H1 (cell line): ENCODE measurements at regions not wholly inside any gene's neighbourhood (a gene's known extent, or its start where the extent isn't known, plus 50 kb on each side); places are given as distances from the start of the nearest gene placed in this dataset.

Source experiments
- CTCF ChIA-PET: fragments of 300-600 bp; sonication (Branson Sonifier 250); formaldehyde crosslinking; loops from one replicate; lab custom pipeline; 2021; ENCODE audit not compliant: partially characterized antibody; lab: Charles Lee
- POLR2A ChIA-PET: fragments of 300-600 bp; sonication (Branson Sonifier 250); formaldehyde crosslinking; loops from one replicate; lab custom pipeline; 2021; ENCODE audit warnings: inconsistent platforms; ENCODE audit not compliant: partially characterized antibody; lab: Charles Lee
- DNase-seq, 2 experiments: peaks; one replicate each; pipeline versions ENCODE4 v3.0.0 to v3.0.0-alpha.2; 2010 to 2022; ENCODE audit warnings: low spot score in 2 of 2, low read depth in 1 of 2, mixed read lengths in 1 of 2
- FAIRE-seq: peaks from 2 replicates; lab custom pipeline; 2011; peaks lifted over from hg19 to GRCh38; lab: Jason Lieb, UNC
- H2AFZ ChIP-seq: 2 replicates; pipeline ENCODE4 v1.8.1; 2012; ENCODE audit warnings: low read length, inconsistent platforms
- H2AK5ac ChIP-seq: 2 replicates; pipeline ENCODE4 v1.6.1; 2013; ENCODE audit warnings: low read depth, low read length
- H2BK120ac ChIP-seq: replicated peaks from 2 replicates; pipeline ENCODE3; 2013; ENCODE audit warnings: low read depth, low read length, inconsistent platforms
- H2BK12ac ChIP-seq: 2 replicates; pipeline ENCODE4 v1.6.1; 2013; ENCODE audit warnings: low read depth, low read length
- H2BK15ac ChIP-seq: 2 replicates; pipeline ENCODE4 v1.6.1; 2013; ENCODE audit warnings: low read length
- H2BK20ac ChIP-seq: 2 replicates; pipeline ENCODE4 v1.6.1; 2013; ENCODE audit warnings: low read length
- H2BK5ac ChIP-seq: 2 replicates; pipeline ENCODE4 v1.6.1; 2013; ENCODE audit warnings: low read depth, low read length
- H3K14ac ChIP-seq: 2 replicates; pipeline ENCODE4 v1.6.1; 2013; ENCODE audit warnings: inconsistent platforms; ENCODE audit not compliant: insufficient read length
- H3K18ac ChIP-seq: 2 replicates; pipeline ENCODE4 v1.6.1; 2013; ENCODE audit warnings: low read length; ENCODE audit errors: extremely low read depth
- H3K23ac ChIP-seq: 2 replicates; pipeline ENCODE4 v1.6.1; 2013; ENCODE audit warnings: inconsistent platforms; ENCODE audit not compliant: insufficient read length
- H3K23me2 ChIP-seq: 2 replicates; pipeline ENCODE4 v1.6.1; 2013; ENCODE audit warnings: low read depth, low read length
- H3K27ac ChIP-seq: 2 replicates; pipeline ENCODE4 v1.6.1; 2011; ENCODE audit warnings: low read depth, low read length, inconsistent platforms
- H3K27me3 ChIP-seq, 4 experiments: replicated peaks in 1 of 4; 1 replicate in 1 of 4; 2 replicates in 3 of 4; pipeline versions ENCODE4 v1.6.1 to v1.8.1; 2011 to 2013; ENCODE audit warnings: low read length in 3 of 4, mild to moderate bottlenecking in 3 of 4, inconsistent platforms in 2 of 4, mixed read lengths in 2 of 4, moderate library complexity in 1 of 4; ENCODE audit not compliant: control insufficient read depth in 3 of 4, insufficient read depth in 3 of 4; ENCODE audit errors: extremely low read depth in 1 of 4
- H3K36me3 ChIP-seq, 4 experiments: 2 replicates each; pipeline versions ENCODE4 v1.6.1 to v1.8.1; 2011 to 2013; ENCODE audit warnings: mild to moderate bottlenecking in 4 of 4, low read length in 3 of 4, moderate library complexity in 2 of 4, control low read depth in 1 of 4, inconsistent platforms in 1 of 4; ENCODE audit not compliant: insufficient read depth in 4 of 4, control insufficient read depth in 2 of 4
- H3K4ac ChIP-seq: replicated peaks from 2 replicates; pipeline ENCODE3; 2013; ENCODE audit warnings: low read length, low read depth, mixed read lengths, inconsistent platforms; ENCODE audit not compliant: insufficient read length
- H3K4me1 ChIP-seq, 4 experiments: replicated peaks in 1 of 4; 1 replicate in 1 of 4; 2 replicates in 3 of 4; pipeline versions ENCODE4 v1.6.1 to v1.8.1; 2011 to 2013; ENCODE audit warnings: low read length in 3 of 4, inconsistent platforms in 2 of 4, mixed read lengths in 1 of 4; ENCODE audit not compliant: insufficient read depth in 4 of 4, control insufficient read depth in 3 of 4
- H3K4me2 ChIP-seq, 2 experiments: 2 replicates each; pipeline versions ENCODE4 v1.6.1 to v1.8.1; 2011 to 2013; ENCODE audit warnings: low read depth in 2 of 2, low read length in 2 of 2, control low read depth in 1 of 2, inconsistent platforms in 1 of 2, mild to moderate bottlenecking in 1 of 2; ENCODE audit not compliant: insufficient read depth in 1 of 2
- H3K4me3 ChIP-seq, 4 experiments: fragments of 200-600, 300-600 bp in 1 of 4; sonication (generic), shearing (Covaris generic), sonication (Bioruptor Twin) in 1 of 4; 2 replicates each; pipeline versions ENCODE4 v1.5.1 to v1.8.1; 2011 to 2016; ENCODE audit warnings: low read length in 4 of 4, low read depth in 3 of 4, control low read depth in 2 of 4, inconsistent platforms in 2 of 4, mild to moderate bottlenecking in 2 of 4, mixed read lengths in 1 of 4, moderate library complexity in 1 of 4; ENCODE audit not compliant: insufficient read depth in 2 of 4; ENCODE audit errors: extremely low read depth in 1 of 4
- H3K56ac ChIP-seq: replicated peaks from 2 replicates; pipeline ENCODE3; 2013; ENCODE audit warnings: low read depth, mild to moderate bottlenecking, mixed read lengths, low read length, inconsistent platforms; ENCODE audit not compliant: insufficient read length
- H3K79me1 ChIP-seq: 2 replicates; pipeline ENCODE4 v1.6.1; 2013; ENCODE audit warnings: low read depth, low read length, control low read depth
- H3K79me2 ChIP-seq, 2 experiments: 2 replicates each; pipeline versions ENCODE4 v1.6.1 to v1.8.1; 2012 to 2013; ENCODE audit warnings: low read length in 2 of 2, mild to moderate bottlenecking in 2 of 2, inconsistent platforms in 1 of 2; ENCODE audit not compliant: insufficient read depth in 2 of 2, control insufficient read depth in 1 of 2
- H3K9ac ChIP-seq, 4 experiments: replicated peaks in 1 of 4; 1 replicate in 1 of 4; 2 replicates in 3 of 4; pipeline versions ENCODE4 v1.6.1 to v1.8.1; 2011 to 2013; ENCODE audit warnings: low read depth in 3 of 4, low read length in 3 of 4, control low read depth in 2 of 4, mild to moderate bottlenecking in 2 of 4, moderate library complexity in 2 of 4, inconsistent platforms in 1 of 4; ENCODE audit errors: extremely low read depth in 1 of 4
- H3K9me3 ChIP-seq, 2 experiments: 2 replicates each; pipeline versions ENCODE4 v1.6.1 to v1.8.1; 2012 to 2013; ENCODE audit warnings: mild to moderate bottlenecking in 2 of 2, moderate library complexity in 2 of 2, control low read depth in 1 of 2, inconsistent platforms in 1 of 2, low read depth in 1 of 2, low read length in 1 of 2, mixed read lengths in 1 of 2; ENCODE audit not compliant: insufficient read depth in 2 of 2
- H4K20me1 ChIP-seq, 2 experiments: replicated peaks in 1 of 2; 2 replicates each; pipeline versions ENCODE3 to v1.8.1; 2011 to 2013; ENCODE audit warnings: inconsistent platforms in 2 of 2, low read length in 2 of 2, mild to moderate bottlenecking in 1 of 2; ENCODE audit not compliant: insufficient read depth in 2 of 2, control insufficient read depth in 1 of 2
- H4K5ac ChIP-seq: 2 replicates; pipeline ENCODE4 v1.6.1; 2013; ENCODE audit warnings: low read length, low read depth, mixed read lengths, inconsistent platforms; ENCODE audit not compliant: insufficient read length
- H4K8ac ChIP-seq: 2 replicates; pipeline ENCODE4 v1.8.0; 2013; ENCODE audit warnings: mild to moderate bottlenecking, moderate library complexity, low read length, inconsistent platforms; ENCODE audit not compliant: insufficient read depth; ENCODE audit errors: extremely low read depth
- H4K91ac ChIP-seq: replicated peaks from 2 replicates; pipeline ENCODE3; 2013; ENCODE audit warnings: low read length, mixed read lengths, inconsistent platforms; ENCODE audit not compliant: insufficient read length
- SRF ChIP-seq: IDR thresholded peaks from 2 replicates; pipeline ENCODE4 v1.6.1; 2011; ENCODE audit warnings: mild to moderate bottlenecking, low read depth, low read length, moderate library complexity
- TAF7 ChIP-seq: optimal IDR thresholded peaks from 2 replicates; pipeline ENCODE3; 2011; ENCODE audit warnings: low read depth, mild to moderate bottlenecking, inconsistent platforms, low read length, moderate library complexity, borderline replicate concordance
- TBP ChIP-seq: IDR thresholded peaks from 2 replicates; pipeline ENCODE4 v1.6.1; 2011; ENCODE audit warnings: low read depth, low read length, improper control_type of control experiment
- WGBS, 2 experiments: shearing (Covaris generic) in 1 of 2; methylation state at CpG; one replicate each; pipeline versions ENCODE4 v1.1.6 to v1.1.7; 2013 to 2015; ENCODE audit warnings: low lambda C conversion rate in 2 of 2, mixed read lengths in 2 of 2, inconsistent platforms in 1 of 2, low coverage in 1 of 2, missing lambda C conversion rate in 1 of 2; ENCODE audit not compliant: insufficient replicate concordance in 2 of 2, insufficient coverage in 1 of 2, insufficient read length in 1 of 2; ENCODE audit errors: extremely low coverage in 1 of 2, missing lambda C conversion rate in 1 of 2; 5-methylcytosine and 5-hydroxymethylcytosine counted together

DNA sequence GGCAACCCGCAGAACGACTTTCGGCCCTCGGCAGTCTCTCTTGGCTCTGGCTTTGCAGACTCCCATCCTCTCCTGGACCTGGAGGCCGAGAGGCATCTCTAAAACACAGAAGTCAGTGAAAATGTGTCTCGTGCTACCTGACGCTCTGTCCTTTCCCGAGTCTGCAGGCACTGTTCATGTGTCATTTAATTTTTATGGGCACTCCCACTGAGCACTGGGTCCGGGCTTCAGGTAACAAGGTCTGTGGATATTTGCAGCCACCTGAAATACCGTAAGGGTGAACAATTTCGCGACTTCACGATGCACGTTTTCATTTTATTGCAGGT, 96.8 kb downstream of the GLRX3 start:
- no peak for DNase-seq
- H3K9ac ChIP-seq: no peak overlapping the region
- H4K5ac ChIP-seq: no peak overlapping the region

More for the DNA sequence above, 96.8 kb downstream of the GLRX3 start:
- Histone ChIP-seq H2BK15ac (no peak overlapping the region), H3K79me2 (no peaks in the 10 kb centered on the region), H3K18ac (no peak overlapping the region), H3K27me3 (no peaks in the 10 kb centered on the region), H4K20me1 (peaks cover 0 to 2% of the 10 kb centered on the region in 2 experiments), H3K79me1 (no peaks in the 10 kb centered on the region), H2BK120ac (no peak overlapping the region), H3K23me2 (no peaks in the 10 kb centered on the region), H2BK5ac (no peak overlapping the region), H3K4me2 (no peak overlapping the region), H2AK5ac (no peak overlapping the region), H2BK12ac (no peak overlapping the region)
- FAIRE-seq: no peak
- 95% methylated on average over 14 of the region's 14 CpGs; no CpG with 5 or more reads in 1 of the 2 experiments for WGBS, 2 experiments
- POLR2A ChIA-PET: no interaction called here
- TF ChIP-seq SRF (no peak), TAF7 (no peak), TBP (no peak)
- TF ChIP-seq, all 59 proteins: peak for 0
- H3K9me3 ChIP-seq: peaks cover 2 to 4% of the 10 kb centered on the region in 2 experiments; a peak in 3 of 4 replicates
- H3K23ac ChIP-seq: no peak overlapping the region
- CTCF ChIA-PET: interaction anchor here (2.2 kb wide), 1 partner anchor 33 kb away, joined by 4 read pairs; no protein-coding TSS in a partner anchor
- H3K4me1 ChIP-seq: no peaks in the 10 kb centered on the region
- no peak overlapping the region for H3K4ac ChIP-seq
- no peak overlapping the region for H3K4me3 ChIP-seq
- H4K8ac ChIP-seq: no peak overlapping the region
- no peak overlapping the region for H2BK20ac ChIP-seq
- no peak overlapping the region for H3K14ac ChIP-seq
- H3K36me3 ChIP-seq: no peaks in the 10 kb centered on the region
- H3K56ac ChIP-seq: no peak overlapping the region
- no peak overlapping the region for H3K27ac ChIP-seq
- H2AFZ ChIP-seq: no peak overlapping the region
- H4K91ac ChIP-seq: no peak overlapping the region
